ENCODE measurements at regions not wholly inside any gene's neighbourhood (a gene's known extent, or its start where the extent isn't known, plus 50 kb on each side); places are given as distances from the start of the nearest gene placed in this dataset.
"Not testable (repeated sequence)": the region's sequence is repeated elsewhere in the genome, so short reads cannot be mapped to it uniquely, and the experiment has no call there.

- TF ChIP-seq CTCF (IDR thresholded peaks at IDR 0.05; ENCODE audit: poor library complexity); EZH2 (IDR thresholded peaks at IDR 0.05; ENCODE audit: borderline replicate concordance); EZH2phosphoT487 (IDR thresholded peaks at IDR 0.05; ENCODE audit: low read depth, severe bottlenecking, unreplicated experiment): not testable (repeated sequence)
Measured at GRCh38 chr12:67900418-67900817, 88.8 kb upstream of the IFNG-AS1 start.

Measured in hepatocyte (in vitro differentiated cells).